Sigmoid colon (tissue), 6 donors: ENCODE measurements at regions not wholly inside any gene's neighbourhood (a gene's known extent, or its start where the extent isn't known, plus 50 kb on each side); places are given as distances from the start of the nearest gene placed in this dataset.

Source experiments
- DNase-seq: peaks from one replicate; pipeline ENCODE4 v3.0.0-alpha.2; 2019
- H3K27ac ChIP-seq, 4 donors: fragments of 200-600 bp; sonication (generic); one replicate each; pipeline ENCODE4 v1.5.1; 2016 to 2019; ENCODE audit warnings: mild to moderate bottlenecking in 1 of 4
- H3K27me3 ChIP-seq, 3 donors: fragments of 200-600 bp; sonication (generic); one replicate each; pipeline ENCODE4 v1.5.1; 2019; ENCODE audit warnings: mild to moderate bottlenecking in 1 of 3
- H3K36me3 ChIP-seq, 4 donors: fragments of 200-600 bp; sonication (generic); one replicate each; pipeline ENCODE4 v1.5.1; 2016 to 2019
- H3K4me1 ChIP-seq, 4 donors: fragments of 200-600 bp; sonication (generic); one replicate each; pipeline ENCODE4 v1.5.1; 2017 to 2019
- H3K4me3 ChIP-seq, 4 donors: fragments of 200-600 bp; sonication (generic); one replicate each; pipeline ENCODE4 v1.5.1; 2017 to 2019; ENCODE audit warnings: mild to moderate bottlenecking in 2 of 4, moderate library complexity in 1 of 4
- H3K9me3 ChIP-seq, 4 donors: fragments of 200-600 bp in 3 of 4; sonication (generic) in 3 of 4; one replicate each; pipeline versions ENCODE4 v1.5.1 to v1.6.1; 2013 to 2019
- EP300 ChIP-seq, 4 donors: sonication (generic); formaldehyde crosslinking; IDR thresholded peaks; one replicate each; pipeline ENCODE4 v1.6.1; 2017; ENCODE audit warnings: antibody characterized with exemption in 4 of 4
- POLR2A ChIP-seq, 2 donors: fragments of 450-650 bp; IDR thresholded peaks; one replicate each; pipeline ENCODE4 v1.6.1; 2016; ENCODE audit warnings: antibody characterized with exemption in 2 of 2, mild to moderate bottlenecking in 2 of 2, moderate library complexity in 2 of 2
- POLR2AphosphoS5 ChIP-seq, 4 donors: sonication (generic); formaldehyde crosslinking; IDR thresholded peaks; one replicate each; pipeline ENCODE4 v1.6.1; 2017; ENCODE audit warnings: antibody characterized with exemption in 4 of 4
- WGBS, 2 donors: extraction: QIAGEN DNeasy Blood & Tissue Kit; methylation state at CpG; one replicate each; pipeline ENCODE4 v1.1.7; 2013; 5-methylcytosine and 5-hydroxymethylcytosine counted together
- intact Hi-C: fragments of 100-400 bp; cut with DNase I; formaldehyde crosslinking; loops from one replicate; pipeline ENCODE4 v1.15.1; 2023
- TF ChIP-seq, protein P1 (sequence below), 4 experiments: fragments of 450-650 bp in 3 of 4; fragments of 200-600 bp in 1 of 4; IDR thresholded peaks; one replicate each; pipeline ENCODE4 v1.5.1; 2016 to 2019; ENCODE audit warnings: antibody characterized with exemption in 4 of 4, mild to moderate bottlenecking in 3 of 4, moderate library complexity in 2 of 4
- donor health status: healthy with polysubstance abuse.
- donor health status: healthy.

DNA sequence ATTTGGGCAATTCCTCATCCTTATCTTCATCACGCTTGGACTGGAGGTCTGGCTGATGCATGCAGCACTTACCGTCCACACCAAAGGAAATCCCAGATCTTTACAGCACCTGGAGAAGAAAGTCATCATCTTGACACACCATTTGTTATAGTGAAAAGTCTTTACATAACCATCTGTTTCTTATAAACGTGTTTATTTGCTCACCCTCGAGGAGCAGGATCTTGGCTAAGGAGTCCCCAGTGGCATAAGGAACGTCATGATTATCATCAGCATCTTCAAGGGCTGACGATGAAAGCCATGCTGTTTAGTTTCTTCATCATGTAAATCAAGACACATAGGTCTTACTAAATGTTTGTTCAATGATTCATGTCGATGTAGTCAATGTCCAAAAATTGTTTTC is 248.8 kb upstream of the ELAC2 start:
- 62 to 66% methylated on average over 7 of the region's 7 CpGs for WGBS, 2 donors
- no peaks in the 10 kb centered on the region for H3K4me1 ChIP-seq
- H3K36me3 ChIP-seq = no peaks in the 10 kb centered on the region
- DNase-seq = no peak
- H3K27me3 ChIP-seq = no peaks in the 10 kb centered on the region
- intact Hi-C loops = no loop called here
- no peaks in the 10 kb centered on the region for H3K9me3 ChIP-seq
- TF ChIP-seq POLR2AphosphoS5 (IDR thresholded peaks at IDR 0.05) (no peak), POLR2A (IDR thresholded peaks at IDR 0.05) (no peak), EP300 (IDR thresholded peaks at IDR 0.05) (no peak)
- TF ChIP-seq, protein P1, sequence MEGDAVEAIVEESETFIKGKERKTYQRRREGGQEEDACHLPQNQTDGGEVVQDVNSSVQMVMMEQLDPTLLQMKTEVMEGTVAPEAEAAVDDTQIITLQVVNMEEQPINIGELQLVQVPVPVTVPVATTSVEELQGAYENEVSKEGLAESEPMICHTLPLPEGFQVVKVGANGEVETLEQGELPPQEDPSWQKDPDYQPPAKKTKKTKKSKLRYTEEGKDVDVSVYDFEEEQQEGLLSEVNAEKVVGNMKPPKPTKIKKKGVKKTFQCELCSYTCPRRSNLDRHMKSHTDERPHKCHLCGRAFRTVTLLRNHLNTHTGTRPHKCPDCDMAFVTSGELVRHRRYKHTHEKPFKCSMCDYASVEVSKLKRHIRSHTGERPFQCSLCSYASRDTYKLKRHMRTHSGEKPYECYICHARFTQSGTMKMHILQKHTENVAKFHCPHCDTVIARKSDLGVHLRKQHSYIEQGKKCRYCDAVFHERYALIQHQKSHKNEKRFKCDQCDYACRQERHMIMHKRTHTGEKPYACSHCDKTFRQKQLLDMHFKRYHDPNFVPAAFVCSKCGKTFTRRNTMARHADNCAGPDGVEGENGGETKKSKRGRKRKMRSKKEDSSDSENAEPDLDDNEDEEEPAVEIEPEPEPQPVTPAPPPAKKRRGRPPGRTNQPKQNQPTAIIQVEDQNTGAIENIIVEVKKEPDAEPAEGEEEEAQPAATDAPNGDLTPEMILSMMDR (IDR thresholded peaks at IDR 0.05) = no peak
- H3K27ac ChIP-seq = no peak overlapping the region
- no peak overlapping the region for H3K4me3 ChIP-seq

DNA sequence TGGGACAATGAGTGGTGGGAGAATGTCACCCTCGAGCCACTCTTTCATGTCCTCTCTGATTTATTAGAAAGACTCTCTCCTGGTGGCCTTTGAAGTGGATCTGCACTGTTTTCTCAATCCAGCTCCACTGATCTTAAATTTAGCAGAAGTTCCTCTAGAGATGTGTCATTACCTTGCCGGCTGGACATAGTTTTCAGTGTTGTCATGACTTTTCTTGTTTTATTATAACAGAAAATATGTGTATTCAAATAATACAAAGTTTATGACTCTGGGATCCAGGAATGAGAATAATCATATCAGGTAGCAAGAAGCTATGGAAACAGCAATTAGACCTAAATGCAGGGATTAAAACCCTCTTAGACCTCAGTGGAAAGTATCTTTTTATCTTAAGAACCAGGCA is 247.5 kb upstream of the ELAC2 start:
- WGBS, 2 donors = 72 to 79% methylated on average over 2 of the region's 2 CpGs
- intact Hi-C loops = no loop called here
- TF ChIP-seq POLR2AphosphoS5 (IDR thresholded peaks at IDR 0.05) (no peak), POLR2A (IDR thresholded peaks at IDR 0.05) (no peak), EP300 (IDR thresholded peaks at IDR 0.05) (no peak)
- TF ChIP-seq, protein P1 (IDR thresholded peaks at IDR 0.05) = no peak
- H3K9me3 ChIP-seq = no peaks in the 10 kb centered on the region
- H3K27ac ChIP-seq = no peak overlapping the region
- no peaks in the 10 kb centered on the region for H3K4me1 ChIP-seq
- H3K4me3 ChIP-seq = no peak overlapping the region
- no peaks in the 10 kb centered on the region for H3K36me3 ChIP-seq
- no peaks in the 10 kb centered on the region for H3K27me3 ChIP-seq
- DNase-seq = no peak

DNA sequence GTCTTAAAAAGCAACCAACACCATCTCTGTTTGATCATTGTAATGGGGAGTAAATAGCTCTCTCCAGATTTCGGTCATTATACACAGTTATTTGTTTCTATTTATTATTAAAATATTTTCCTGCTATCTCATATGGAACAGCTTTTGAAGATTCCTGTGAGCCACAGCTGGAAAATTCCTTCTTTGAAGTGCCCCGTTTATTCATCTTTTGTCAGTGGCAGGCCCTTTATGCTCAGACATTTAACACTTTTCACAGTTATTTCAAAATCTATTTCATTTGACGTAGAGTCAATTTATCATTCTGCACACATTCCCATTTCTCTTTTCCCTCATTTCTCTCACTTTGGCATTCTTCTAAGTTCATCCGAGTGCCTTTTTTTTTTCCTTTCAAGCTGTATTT is 245.9 kb upstream of the ELAC2 start:
- Histone ChIP-seq H3K9me3 (no peaks in the 10 kb centered on the region), H3K27me3 (no peaks in the 10 kb centered on the region), H3K4me3 (no peak overlapping the region), H3K36me3 (no peaks in the 10 kb centered on the region), H3K4me1 (no peaks in the 10 kb centered on the region), H3K27ac (no peak overlapping the region)
- TF ChIP-seq EP300 (IDR thresholded peaks at IDR 0.05) = no peak
- WGBS, 2 donors = 86 to 94% methylated on average over 4 of the region's 4 CpGs
- no peak for DNase-seq
- intact Hi-C loops = no loop called here

DNA sequence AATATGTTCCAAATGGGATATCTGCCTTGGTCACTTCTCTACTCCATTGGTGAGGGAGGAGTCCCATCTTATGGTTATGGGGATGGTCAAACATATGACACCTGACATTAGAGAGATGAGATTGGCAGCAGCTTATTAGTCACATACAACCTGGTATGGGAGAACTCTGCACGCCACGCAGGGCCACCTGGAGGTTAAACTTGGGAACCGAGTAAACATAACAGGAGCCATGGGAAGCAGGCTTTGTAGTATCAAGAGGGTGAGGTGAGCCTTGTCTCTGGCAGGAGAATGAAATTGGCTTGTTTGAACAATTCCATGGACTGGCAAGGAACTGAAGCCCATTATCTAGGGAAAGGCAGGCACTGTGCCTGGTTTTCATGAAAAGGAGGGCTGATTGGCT is 238.7 kb upstream of the ELAC2 start:
- Histone ChIP-seq H3K27ac (no peak overlapping the region), H3K4me1 (no peaks in the 10 kb centered on the region), H3K4me3 (no peak overlapping the region), H3K27me3 (no peaks in the 10 kb centered on the region), H3K36me3 (no peaks in the 10 kb centered on the region), H3K9me3 (no peaks in the 10 kb centered on the region)
- intact Hi-C loops = no loop called here
- DNase-seq = no peak
- TF ChIP-seq EP300 (IDR thresholded peaks at IDR 0.05) (no peak), POLR2A (IDR thresholded peaks at IDR 0.05) (no peak), POLR2AphosphoS5 (IDR thresholded peaks at IDR 0.05) (no peak)
- TF ChIP-seq, protein P1 (IDR thresholded peaks at IDR 0.05) = no peak
- 84 to 89% methylated on average over 3 of the region's 3 CpGs for WGBS, 2 donors

DNA sequence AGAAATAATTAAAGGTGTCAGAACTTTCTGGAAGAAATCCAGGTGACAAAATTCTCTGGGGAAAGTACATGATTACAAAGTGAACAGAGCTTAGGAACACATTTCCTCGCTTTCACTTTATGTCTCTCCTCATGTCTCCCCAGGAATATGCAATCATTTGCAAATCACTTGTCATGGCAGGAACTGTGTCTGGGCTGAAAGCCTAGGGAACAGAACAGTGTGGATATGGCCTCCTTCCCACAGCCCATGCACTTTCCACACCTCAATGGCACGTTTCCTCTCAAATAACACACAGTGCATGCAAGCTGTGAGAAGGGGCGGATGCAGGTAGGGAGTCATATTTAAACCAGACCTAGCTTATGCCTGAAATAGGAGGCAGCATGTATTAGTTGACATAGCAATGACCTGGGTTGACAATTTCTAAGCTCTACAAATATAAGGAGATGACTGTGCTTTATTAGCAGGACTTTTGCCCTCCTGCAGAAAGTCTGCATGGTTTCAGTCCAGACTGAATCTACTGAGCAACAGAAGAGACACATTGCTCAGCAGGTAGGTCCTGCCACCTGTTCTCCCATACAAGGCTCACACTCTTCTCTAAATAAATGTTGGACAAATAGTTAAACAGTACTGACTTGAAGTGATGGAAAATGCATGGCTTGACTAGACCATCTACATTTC is 236.0 kb upstream of the ELAC2 start:
- intact Hi-C loops = no loop called here
- Histone ChIP-seq H3K9me3 (no peaks in the 10 kb centered on the region), H3K27ac (no peak overlapping the region), H3K4me3 (no peak overlapping the region), H3K4me1 (no peaks in the 10 kb centered on the region), H3K36me3 (no peaks in the 10 kb centered on the region), H3K27me3 (no peaks in the 10 kb centered on the region)
- no peak for DNase-seq
- WGBS, 2 donors = 70 to 84% methylated on average over 3 of the region's 3 CpGs
- TF ChIP-seq EP300 (IDR thresholded peaks at IDR 0.05) (no peak), POLR2AphosphoS5 (IDR thresholded peaks at IDR 0.05) (no peak), POLR2A (IDR thresholded peaks at IDR 0.05) (no peak)
- TF ChIP-seq, protein P1 (IDR thresholded peaks at IDR 0.05) = no peak
